Erythroblast (primary cell): ENCODE measurements at regions not wholly inside any gene's neighbourhood (a gene's known extent, or its start where the extent isn't known, plus 50 kb on each side); places are given as distances from the start of the nearest gene placed in this dataset.

ENCODE experiments used
- GATA1 ChIP-seq: IDR thresholded peaks from 2 replicates; pipeline ENCODE4 v1.6.1; 2011; ENCODE audit warnings: low read depth, mild to moderate bottlenecking, control low read depth, low read length, moderate library complexity
- POLR2A ChIP-seq: IDR thresholded peaks from 2 replicates; pipeline ENCODE4 v1.6.1; 2011; ENCODE audit warnings: mild to moderate bottlenecking, low read length

DNA sequence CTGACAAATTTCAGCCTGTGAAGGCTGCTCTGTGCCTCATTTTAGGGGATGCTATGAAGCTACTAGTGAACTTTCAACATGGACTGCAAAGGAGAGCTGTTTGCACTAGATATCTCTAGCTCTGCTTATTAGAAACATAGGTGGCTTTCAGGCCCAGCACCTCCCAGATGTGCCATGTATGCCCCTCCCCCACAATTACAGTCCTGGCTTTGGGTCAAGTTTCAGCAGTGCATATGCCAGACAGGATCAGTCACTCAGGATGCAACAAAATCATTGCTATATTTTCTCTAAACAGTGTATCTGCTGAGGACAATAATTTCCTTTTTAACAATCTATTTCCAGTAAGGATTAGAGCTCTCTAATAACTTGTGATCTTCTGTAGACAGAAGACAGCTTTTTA is 178.8 kb upstream of the STAC start:
- TF ChIP-seq POLR2A = no peak
- no peak for TF ChIP-seq GATA1
